Fibroblast of upper back skin (primary cell): ENCODE measurements at regions not wholly inside any gene's neighbourhood (a gene's known extent, or its start where the extent isn't known, plus 50 kb on each side); places are given as distances from the start of the nearest gene placed in this dataset.

ENCODE experiments used
- DNase-seq: peaks from one replicate; pipeline ENCODE4 v3.0.0-alpha.2; 2013

- DNase-seq: no peak
These were observed 344.1 kb upstream of the LMO3 start for GRCh38 chr12:16949871-16950667.

GRCh38 chr12:16949371-16949770 lies 343.4 kb upstream of the LMO3 start:
- DNase-seq: no peak

- no peak for DNase-seq
These were observed 340.7 kb upstream of the LMO3 start for GRCh38 chr12:16946704-16947103.

- peak; percentile 47 for DNase-seq
These were observed 333.9 kb upstream of the LMO3 start for GRCh38 chr12:16939871-16940306.

GRCh38 chr12:16927259-16927658 lies 321.3 kb upstream of the LMO3 start:
- DNase-seq: no peak

GRCh38 chr12:16920451-16920850 lies 314.5 kb upstream of the LMO3 start:
- DNase-seq: no peak

GRCh38 chr12:16919551-16919950 lies 313.6 kb upstream of the LMO3 start:
- no peak for DNase-seq

- no peak for DNase-seq
These were observed 308.9 kb upstream of the LMO3 start for GRCh38 chr12:16914853-16915252.

- no peak for DNase-seq
These were observed 308.0 kb upstream of the LMO3 start for GRCh38 chr12:16913832-16914490.

GRCh38 chr12:16901946-16902345 lies 296.0 kb upstream of the LMO3 start:
- DNase-seq: no peak

GRCh38 chr12:16893426-16893825 lies 287.5 kb upstream of the LMO3 start:
- no peak for DNase-seq

GRCh38 chr12:16891673-16892072 lies 285.7 kb upstream of the LMO3 start:
- DNase-seq: no peak

GRCh38 chr12:16884819-16885218 lies 278.9 kb upstream of the LMO3 start:
- no peak for DNase-seq

GRCh38 chr12:16884056-16884455 lies 278.1 kb upstream of the LMO3 start:
- no peak for DNase-seq

GRCh38 chr12:16881986-16882570 lies 276.1 kb upstream of the LMO3 start:
- DNase-seq: no peak

- DNase-seq: no peak
These were observed 274.9 kb upstream of the LMO3 start for GRCh38 chr12:16880864-16881285.

GRCh38 chr12:16870845-16871244 lies 264.9 kb upstream of the LMO3 start:
- DNase-seq: no peak

GRCh38 chr12:16863742-16864141 lies 257.8 kb upstream of the LMO3 start:
- DNase-seq: no peak

- no peak for DNase-seq
These were observed 251.5 kb upstream of the LMO3 start for GRCh38 chr12:16857456-16857923.

- no peak for DNase-seq
These were observed 248.5 kb upstream of the LMO3 start for GRCh38 chr12:16854465-16854864.

GRCh38 chr12:16849473-16849872 lies 243.5 kb upstream of the LMO3 start:
- DNase-seq: no peak

- no peak for DNase-seq
These were observed 238.9 kb upstream of the LMO3 start for GRCh38 chr12:16844875-16845274.

- DNase-seq: no peak
These were observed 227.5 kb upstream of the LMO3 start for GRCh38 chr12:16833376-16834015.
